HepG2 (cell line): ENCODE measurements at regions not wholly inside any gene's neighbourhood (a gene's known extent, or its start where the extent isn't known, plus 50 kb on each side); places are given as distances from the start of the nearest gene placed in this dataset.

ENCODE experiments used
- ATAC-seq: fragments of 200-7000 bp; cut with Tn5 transposase; 3 replicates; pipeline ENCODE4 v1.9.1; 2020; ENCODE audit warnings: mild to moderate bottlenecking, moderate library complexity
- BruUV-seq: library from RNA; stranded (reverse); fragments of 400-500 nt; replicated peaks from 2 replicates; lab custom pipeline; 2021; lab: Mats Ljungman, UMichigan
- CTCF ChIA-PET: fragments of 300-600 bp; formaldehyde crosslinking; extraction: SDS; loops from one replicate; lab custom pipeline; 2021; ENCODE audit warnings: low total read pairs, inconsistent platforms, low intra/inter-chr PET ratio; lab: Yijun Ruan, JAX
- POLR2A ChIA-PET: fragments of 350-600 bp; sonication (Branson Sonifier 250); formaldehyde crosslinking; loops from one replicate; lab custom pipeline; 2020; ENCODE audit warnings: antibody characterized with exemption, inconsistent platforms; lab: Yijun Ruan, JAX
- DNase-seq: peaks from one replicate; pipeline ENCODE4 v3.0.0-alpha.2; 2015; ENCODE audit warnings: low spot score
- FAIRE-seq: peaks from 3 replicates; lab custom pipeline; 2011; peaks lifted over from hg19 to GRCh38; lab: Jason Lieb, UNC
- H2AFZ ChIP-seq: one replicate; pipeline ENCODE4 v1.6.1; 2011; ENCODE audit warnings: low read length, inconsistent platforms
- H3K27ac ChIP-seq: fragments of 300-600 bp; 3 replicates; pipeline ENCODE4 v1.8.0; 2011; ENCODE audit warnings: mixed run types, mild to moderate bottlenecking, mixed read lengths, low read length, inconsistent platforms; ENCODE audit not compliant: insufficient read depth; ENCODE audit errors: extremely low read length
- H3K27me3 ChIP-seq, 2 experiments: fragments of 200-600 bp in 1 of 2; 2 replicates in 1 of 2; 3 replicates in 1 of 2; pipeline versions ENCODE4 v1.6.0 to v1.8.0; 2011; ENCODE audit warnings: low read length in 2 of 2, mild to moderate bottlenecking in 2 of 2, moderate library complexity in 2 of 2, inconsistent platforms in 1 of 2; ENCODE audit not compliant: insufficient read depth in 2 of 2, control insufficient read depth in 1 of 2
- H3K36me3 ChIP-seq, 2 experiments: fragments of 200-600 bp in 1 of 2; replicated peaks in 1 of 2; 2 replicates in 1 of 2; 3 replicates in 1 of 2; pipeline versions ENCODE4 v1.5.1 to v1.8.0; 2011; ENCODE audit warnings: low read length in 2 of 2, inconsistent platforms in 1 of 2; ENCODE audit not compliant: insufficient read depth in 2 of 2, control insufficient read depth in 1 of 2
- H3K4me1 ChIP-seq: 2 replicates; pipeline ENCODE4 v1.5.1; 2012; ENCODE audit warnings: low read length, inconsistent platforms; ENCODE audit not compliant: insufficient read depth
- H3K4me2 ChIP-seq: 2 replicates; pipeline ENCODE4 v1.6.0; 2011; ENCODE audit warnings: low read depth, low read length, inconsistent platforms
- H3K4me3 ChIP-seq, 3 experiments: fragments of 200-600 bp in 1 of 3; sonication (generic), shearing (Covaris generic) in 1 of 3; replicated peaks in 1 of 3; 2 replicates each; pipeline ENCODE4 v1.5.1; 2011 to 2016; ENCODE audit warnings: low read length in 3 of 3, inconsistent platforms in 2 of 3, low read depth in 2 of 3, mild to moderate bottlenecking in 2 of 3, control low read depth in 1 of 3, mixed read lengths in 1 of 3; ENCODE audit not compliant: insufficient read depth in 1 of 3
- H3K79me2 ChIP-seq: one replicate; pipeline ENCODE4 v1.6.1; 2011; ENCODE audit warnings: low read length, inconsistent platforms; ENCODE audit not compliant: insufficient read depth
- H3K9ac ChIP-seq: 2 replicates; pipeline ENCODE4 v1.6.0; 2011; ENCODE audit warnings: mild to moderate bottlenecking, low read depth, low read length, inconsistent platforms; ENCODE audit not compliant: insufficient read depth
- H3K9me3 ChIP-seq: 2 replicates; pipeline ENCODE4 v1.5.1; 2012; ENCODE audit warnings: mild to moderate bottlenecking, low read length
- H4K20me1 ChIP-seq: 2 replicates; pipeline ENCODE4 v1.6.0; 2011; ENCODE audit warnings: inconsistent platforms, mild to moderate bottlenecking, low read length, moderate library complexity; ENCODE audit not compliant: insufficient read depth
- CC2D1A ChIP-seq: sonication (generic); formaldehyde crosslinking; IDR thresholded peaks from 2 replicates; pipeline ENCODE4 v1.8.1; 2023; ENCODE audit warnings: mild to moderate bottlenecking, missing genetic modification reagents
- HHEX ChIP-seq: IDR thresholded peaks from 2 replicates; pipeline ENCODE4 v1.6.1; 2016; ENCODE audit warnings: control low read depth
- HNF4G ChIP-seq, 2 experiments: sonication (generic) in 1 of 2; formaldehyde crosslinking in 1 of 2; IDR thresholded peaks; 2 replicates each; pipeline versions ENCODE4 v1.4.0 to v1.6.1; 2011 to 2020; ENCODE audit warnings: borderline replicate concordance in 2 of 2, low read depth in 2 of 2, mild to moderate bottlenecking in 2 of 2, low read length in 1 of 2, missing genetic modification reagents in 1 of 2, moderate library complexity in 1 of 2
- HNRNPL ChIP-seq: fragments of 200-400 bp; formaldehyde crosslinking; IDR thresholded peaks from 2 replicates; pipeline ENCODE4 v1.6.1; 2017; ENCODE audit warnings: mild to moderate bottlenecking, low read depth, low read length
- HOXA5 ChIP-seq: sonication (generic); formaldehyde crosslinking; IDR thresholded peaks from 2 replicates; pipeline ENCODE4 v1.4.0; 2020; ENCODE audit warnings: missing genetic modification reagents
- HOXA9 ChIP-seq: sonication (generic); formaldehyde crosslinking; IDR thresholded peaks from 2 replicates; pipeline ENCODE4 v1.8.1; 2022; ENCODE audit warnings: missing genetic modification reagents, mild to moderate bottlenecking, moderate library complexity, borderline replicate concordance
- KMT2A ChIP-seq: sonication (generic); formaldehyde crosslinking; IDR thresholded peaks from 2 replicates; pipeline ENCODE4 v1.4.0; 2020; ENCODE audit warnings: missing genetic modification reagents
- MAFG ChIP-seq: sonication (generic); formaldehyde crosslinking; IDR thresholded peaks from 2 replicates; pipeline ENCODE4 v1.5.1; 2020; ENCODE audit warnings: mild to moderate bottlenecking, missing genetic modification reagents
- SOX13 ChIP-seq, 3 experiments: fragments of 450-650 bp in 1 of 3; sonication (generic) in 1 of 3; formaldehyde crosslinking in 1 of 3; IDR thresholded peaks in 2 of 3; conservative IDR thresholded peaks in 1 of 3; 2 replicates each; pipeline versions ENCODE4 v1.5.0 to v1.6.1; 2016 to 2020; ENCODE audit warnings: antibody characterized with exemption in 1 of 3, mild to moderate bottlenecking in 1 of 3, missing compliant biosample characterization in 1 of 3, missing genetic modification reagents in 1 of 3, moderate library complexity in 1 of 3
- ZIK1 ChIP-seq: sonication (generic); formaldehyde crosslinking; IDR thresholded peaks from 2 replicates; pipeline ENCODE4 v1.5.0; 2020; ENCODE audit warnings: mild to moderate bottlenecking, low read depth, missing genetic modification reagents, borderline replicate concordance
- ZMYM2 ChIP-seq: sonication (generic); formaldehyde crosslinking; IDR thresholded peaks from 2 replicates; pipeline ENCODE4 v1.8.0; 2022; ENCODE audit warnings: mild to moderate bottlenecking, missing genetic modification reagents
- ZNF3 ChIP-seq: IDR thresholded peaks from 2 replicates; pipeline ENCODE4 v1.7.0; 2017; ENCODE audit warnings: inconsistent platforms
- WGBS: methylation state at CpG from one replicate; pipeline ENCODE4 v1.1.6; 2017; ENCODE audit warnings: low lambda C conversion rate; 5-methylcytosine and 5-hydroxymethylcytosine counted together
- in situ Hi-C: cut with HindIII; loops from 2 replicates; pipeline ENCODE4 v1.10.0; 2017; ENCODE audit warnings: low pct_unique_long_range_greater_than_20kb; ENCODE audit not compliant: extremely low pct_ligation_motif_present
- intact Hi-C: fragments of 100-400 bp; cut with micrococcal nuclease; formaldehyde crosslinking; loops from one replicate; pipeline ENCODE4 v1.10.0; 2022; ENCODE audit not compliant: unreplicated experiment
- TF ChIP-seq, protein P1 (sequence below): sonication (generic); formaldehyde crosslinking; IDR thresholded peaks from 2 replicates; pipeline ENCODE4 v1.4.0; 2020; ENCODE audit warnings: missing genetic modification reagents; ENCODE audit errors: not compliant biosample characterization
- TF ChIP-seq, protein P2 (sequence below): sonication (generic); formaldehyde crosslinking; IDR thresholded peaks from 2 replicates; pipeline ENCODE4 v1.4.0; 2020; ENCODE audit warnings: missing genetic modification reagents
- TF ChIP-seq, protein P3 (sequence below): sonication (generic); formaldehyde crosslinking; IDR thresholded peaks from 2 replicates; pipeline ENCODE4 v1.4.0; 2020; ENCODE audit warnings: mild to moderate bottlenecking, missing genetic modification reagents
- TF ChIP-seq, protein P4 (sequence below): sonication (generic); formaldehyde crosslinking; IDR thresholded peaks from 2 replicates; pipeline ENCODE4 v1.8.1; 2023; ENCODE audit warnings: mild to moderate bottlenecking, missing genetic modification reagents
- TF ChIP-seq, protein P5 (sequence below): sonication (generic); formaldehyde crosslinking; conservative IDR thresholded peaks from 2 replicates; pipeline ENCODE4 v1.4.0; 2020; ENCODE audit warnings: missing genetic modification reagents

DNA sequence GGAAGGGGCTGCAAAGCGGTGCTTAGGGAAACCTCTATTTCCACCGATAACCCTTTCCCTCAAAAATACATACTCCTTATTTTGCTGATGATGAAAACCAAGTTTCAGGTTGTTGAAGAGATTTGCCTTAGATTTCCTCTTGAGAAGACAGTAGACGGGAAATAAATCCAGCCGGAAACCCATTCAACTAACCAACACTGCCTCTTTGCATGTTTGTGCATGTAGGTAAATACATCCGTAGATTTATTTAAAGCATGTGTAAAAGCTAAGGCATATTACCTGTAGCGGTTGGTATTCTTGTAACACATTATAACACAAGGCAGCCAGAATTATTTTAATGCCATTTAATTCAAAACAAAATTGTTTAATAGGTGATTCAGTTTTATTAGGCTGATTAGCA lies 136.3 kb upstream of the SLC22A23 start:
- POLR2A ChIA-PET: no interaction called here
- intact Hi-C loops: no loop called here
- CTCF ChIA-PET: no interaction called here
- Histone ChIP-seq H3K27ac (no peak overlapping the region), H3K4me1 (0 out of 2 replicates have a peak, but pooled peaks cover 6% of the 10 kb centered on the region), H3K36me3 (no peaks in the 10 kb centered on the region), H3K9ac (no peak overlapping the region), H3K4me2 (no peak overlapping the region), H3K27me3 (peaks cover 0 to 29% of the 10 kb centered on the region in 2 experiments; a peak in 2 of 5 replicates), H3K9me3 (no peaks in the 10 kb centered on the region), H3K4me3 (no peak overlapping the region), H4K20me1 (no peaks in the 10 kb centered on the region), H2AFZ (no peak overlapping the region), H3K79me2 (no peaks in the 10 kb centered on the region)
- no TSS peak for BruUV-seq
- WGBS: 73% methylated on average over 6 of the region's 6 CpGs
- ATAC-seq (no peak), FAIRE-seq (no peak), DNase-seq (no peak)
- TF ChIP-seq MAFG (CRISPR knock-in tag) (no peak), ZNF3 (CRISPR knock-in tag) (no peak), KMT2A (CRISPR knock-in tag) (no peak), HHEX (CRISPR knock-in tag) (no peak), HNF4G (IDR thresholded peaks at IDR 0.05; ENCODE audit: borderline replicate concordance, low read depth, low read length) (no peak), HNF4G (CRISPR knock-in tag; IDR thresholded peaks at IDR 0.05; ENCODE audit: borderline replicate concordance, low read depth) (no peak), ZMYM2 (CRISPR knock-in tag) (no peak), SOX13 (IDR thresholded peaks at IDR 0.05) (no peak), SOX13 (CRISPR knock-in tag; conservative IDR thresholded peaks at IDR 0.05 in 1 of 2, IDR thresholded peaks at IDR 0.05 in 1 of 2) (no peak), HOXA5 (CRISPR knock-in tag) (no peak), HOXA9 (CRISPR knock-in tag) (no peak), HNRNPL (no peak), CC2D1A (CRISPR knock-in tag) (no peak), ZIK1 (no peak)
- TF ChIP-seq, protein P1, sequence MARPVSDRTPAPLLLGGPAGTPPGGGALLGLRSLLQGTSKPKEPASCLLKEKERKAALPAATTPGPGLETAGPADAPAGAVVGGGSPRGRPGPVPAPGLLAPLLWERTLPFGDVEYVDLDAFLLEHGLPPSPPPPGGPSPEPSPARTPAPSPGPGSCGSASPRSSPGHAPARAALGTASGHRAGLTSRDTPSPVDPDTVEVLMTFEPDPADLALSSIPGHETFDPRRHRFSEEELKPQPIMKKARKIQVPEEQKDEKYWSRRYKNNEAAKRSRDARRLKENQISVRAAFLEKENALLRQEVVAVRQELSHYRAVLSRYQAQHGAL (CRISPR knock-in tag): no peak
- TF ChIP-seq, protein P2, sequence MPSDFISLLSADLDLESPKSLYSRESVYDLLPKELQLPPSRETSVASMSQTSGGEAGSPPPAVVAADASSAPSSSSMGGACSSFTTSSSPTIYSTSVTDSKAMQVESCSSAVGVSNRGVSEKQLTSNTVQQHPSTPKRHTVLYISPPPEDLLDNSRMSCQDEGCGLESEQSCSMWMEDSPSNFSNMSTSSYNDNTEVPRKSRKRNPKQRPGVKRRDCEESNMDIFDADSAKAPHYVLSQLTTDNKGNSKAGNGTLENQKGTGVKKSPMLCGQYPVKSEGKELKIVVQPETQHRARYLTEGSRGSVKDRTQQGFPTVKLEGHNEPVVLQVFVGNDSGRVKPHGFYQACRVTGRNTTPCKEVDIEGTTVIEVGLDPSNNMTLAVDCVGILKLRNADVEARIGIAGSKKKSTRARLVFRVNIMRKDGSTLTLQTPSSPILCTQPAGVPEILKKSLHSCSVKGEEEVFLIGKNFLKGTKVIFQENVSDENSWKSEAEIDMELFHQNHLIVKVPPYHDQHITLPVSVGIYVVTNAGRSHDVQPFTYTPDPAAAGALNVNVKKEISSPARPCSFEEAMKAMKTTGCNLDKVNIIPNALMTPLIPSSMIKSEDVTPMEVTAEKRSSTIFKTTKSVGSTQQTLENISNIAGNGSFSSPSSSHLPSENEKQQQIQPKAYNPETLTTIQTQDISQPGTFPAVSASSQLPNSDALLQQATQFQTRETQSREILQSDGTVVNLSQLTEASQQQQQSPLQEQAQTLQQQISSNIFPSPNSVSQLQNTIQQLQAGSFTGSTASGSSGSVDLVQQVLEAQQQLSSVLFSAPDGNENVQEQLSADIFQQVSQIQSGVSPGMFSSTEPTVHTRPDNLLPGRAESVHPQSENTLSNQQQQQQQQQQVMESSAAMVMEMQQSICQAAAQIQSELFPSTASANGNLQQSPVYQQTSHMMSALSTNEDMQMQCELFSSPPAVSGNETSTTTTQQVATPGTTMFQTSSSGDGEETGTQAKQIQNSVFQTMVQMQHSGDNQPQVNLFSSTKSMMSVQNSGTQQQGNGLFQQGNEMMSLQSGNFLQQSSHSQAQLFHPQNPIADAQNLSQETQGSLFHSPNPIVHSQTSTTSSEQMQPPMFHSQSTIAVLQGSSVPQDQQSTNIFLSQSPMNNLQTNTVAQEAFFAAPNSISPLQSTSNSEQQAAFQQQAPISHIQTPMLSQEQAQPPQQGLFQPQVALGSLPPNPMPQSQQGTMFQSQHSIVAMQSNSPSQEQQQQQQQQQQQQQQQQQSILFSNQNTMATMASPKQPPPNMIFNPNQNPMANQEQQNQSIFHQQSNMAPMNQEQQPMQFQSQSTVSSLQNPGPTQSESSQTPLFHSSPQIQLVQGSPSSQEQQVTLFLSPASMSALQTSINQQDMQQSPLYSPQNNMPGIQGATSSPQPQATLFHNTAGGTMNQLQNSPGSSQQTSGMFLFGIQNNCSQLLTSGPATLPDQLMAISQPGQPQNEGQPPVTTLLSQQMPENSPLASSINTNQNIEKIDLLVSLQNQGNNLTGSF (CRISPR knock-in tag): no peak
- TF ChIP-seq, protein P3, sequence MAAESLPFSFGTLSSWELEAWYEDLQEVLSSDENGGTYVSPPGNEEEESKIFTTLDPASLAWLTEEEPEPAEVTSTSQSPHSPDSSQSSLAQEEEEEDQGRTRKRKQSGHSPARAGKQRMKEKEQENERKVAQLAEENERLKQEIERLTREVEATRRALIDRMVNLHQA (CRISPR knock-in tag): no peak
- TF ChIP-seq, protein P4, sequence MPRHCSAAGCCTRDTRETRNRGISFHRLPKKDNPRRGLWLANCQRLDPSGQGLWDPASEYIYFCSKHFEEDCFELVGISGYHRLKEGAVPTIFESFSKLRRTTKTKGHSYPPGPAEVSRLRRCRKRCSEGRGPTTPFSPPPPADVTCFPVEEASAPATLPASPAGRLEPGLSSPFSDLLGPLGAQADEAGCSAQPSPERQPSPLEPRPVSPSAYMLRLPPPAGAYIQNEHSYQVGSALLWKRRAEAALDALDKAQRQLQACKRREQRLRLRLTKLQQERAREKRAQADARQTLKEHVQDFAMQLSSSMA (CRISPR knock-in tag): no peak
- TF ChIP-seq, protein P5, sequence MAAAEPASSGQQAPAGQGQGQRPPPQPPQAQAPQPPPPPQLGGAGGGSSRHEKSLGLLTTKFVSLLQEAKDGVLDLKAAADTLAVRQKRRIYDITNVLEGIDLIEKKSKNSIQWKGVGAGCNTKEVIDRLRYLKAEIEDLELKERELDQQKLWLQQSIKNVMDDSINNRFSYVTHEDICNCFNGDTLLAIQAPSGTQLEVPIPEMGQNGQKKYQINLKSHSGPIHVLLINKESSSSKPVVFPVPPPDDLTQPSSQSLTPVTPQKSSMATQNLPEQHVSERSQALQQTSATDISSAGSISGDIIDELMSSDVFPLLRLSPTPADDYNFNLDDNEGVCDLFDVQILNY: no peak
- in situ Hi-C loops: no loop called here
